Keratinocyte (primary cell): ENCODE measurements at regions not wholly inside any gene's neighbourhood (a gene's known extent, or its start where the extent isn't known, plus 50 kb on each side); places are given as distances from the start of the nearest gene placed in this dataset.

Experiments
- DNase-seq: peaks from one replicate; pipeline ENCODE4 v3.0.0-alpha.2; 2011; ENCODE audit warnings: low read depth, missing footprints, low spot score
- FAIRE-seq: peaks from 2 replicates; lab custom pipeline; 2011; peaks lifted over from hg19 to GRCh38; lab: Jason Lieb, UNC
- H2AFZ ChIP-seq: 2 replicates; pipeline ENCODE4 v1.6.0; 2012; ENCODE audit warnings: low read length, control low read depth, inconsistent platforms; ENCODE audit not compliant: control insufficient read depth
- H3K27ac ChIP-seq: 2 replicates; pipeline ENCODE4 v1.5.1; 2011; ENCODE audit warnings: low read length; ENCODE audit not compliant: control insufficient read depth, insufficient read depth
- H3K27me3 ChIP-seq: 3 replicates; pipeline ENCODE4 v1.6.0; 2011; ENCODE audit warnings: low read length; ENCODE audit not compliant: control insufficient read depth, insufficient read depth; ENCODE audit errors: extremely low read depth
- H3K36me3 ChIP-seq, 2 experiments: 2 replicates in 1 of 2; 3 replicates in 1 of 2; pipeline ENCODE4 v1.5.1; 2011; ENCODE audit warnings: low read length in 2 of 2, mild to moderate bottlenecking in 1 of 2; ENCODE audit not compliant: control insufficient read depth in 2 of 2, insufficient read depth in 2 of 2; ENCODE audit errors: extremely low read depth in 1 of 2
- H3K4me1 ChIP-seq: 3 replicates; pipeline ENCODE4 v1.5.1; 2011; ENCODE audit warnings: low read length; ENCODE audit not compliant: control insufficient read depth, insufficient read depth; ENCODE audit errors: extremely low read depth
- H3K4me2 ChIP-seq: 3 replicates; pipeline ENCODE4 v1.6.0; 2011; ENCODE audit warnings: low read depth, low read length; ENCODE audit not compliant: control insufficient read depth, insufficient read depth; ENCODE audit errors: extremely low read depth
- H3K4me3 ChIP-seq, 3 experiments: fragments of 200-600 bp in 1 of 3; sonication (generic) in 1 of 3; 2 replicates in 2 of 3; 3 replicates in 1 of 3; pipeline ENCODE4 v1.5.1; 2011 to 2016; ENCODE audit warnings: low read length in 3 of 3, mild to moderate bottlenecking in 3 of 3, control low read depth in 2 of 3, inconsistent platforms in 1 of 3, low read depth in 1 of 3, mixed read lengths in 1 of 3, mixed run types in 1 of 3, moderate library complexity in 1 of 3; ENCODE audit not compliant: control insufficient read depth in 2 of 3, insufficient read depth in 2 of 3; ENCODE audit errors: extremely low read depth in 1 of 3
- H3K79me2 ChIP-seq: 2 replicates; pipeline ENCODE4 v1.6.0; 2012; ENCODE audit warnings: low read length; ENCODE audit not compliant: control insufficient read depth, insufficient read depth
- H3K9ac ChIP-seq: 3 replicates; pipeline ENCODE4 v1.6.0; 2011; ENCODE audit warnings: low read length; ENCODE audit not compliant: control insufficient read depth, insufficient read depth; ENCODE audit errors: extremely low read depth
- H3K9me1 ChIP-seq: 3 replicates; pipeline ENCODE4 v1.6.0; 2011; ENCODE audit warnings: low read length; ENCODE audit not compliant: control insufficient read depth, insufficient read depth; ENCODE audit errors: extremely low read depth
- H3K9me3 ChIP-seq: 2 replicates; pipeline ENCODE4 v1.5.1; 2012; ENCODE audit warnings: low read depth, low read length; ENCODE audit not compliant: control insufficient read depth
- H4K20me1 ChIP-seq: 3 replicates; pipeline ENCODE4 v1.6.0; 2011; ENCODE audit warnings: low read length; ENCODE audit not compliant: control insufficient read depth, insufficient read depth; ENCODE audit errors: extremely low read depth
- CTCF ChIP-seq, 3 experiments: IDR thresholded peaks in 1 of 3; conservative IDR thresholded peaks in 1 of 3; optimal IDR thresholded peaks in 1 of 3; 2 replicates in 2 of 3; 3 replicates in 1 of 3; pipeline versions ENCODE3 to v1.5.1; 2011; ENCODE audit warnings: low read length in 3 of 3, mild to moderate bottlenecking in 3 of 3, moderate library complexity in 2 of 3, control low read depth in 1 of 3, inconsistent platforms in 1 of 3; ENCODE audit not compliant: insufficient read depth in 2 of 3; ENCODE audit errors: extremely low read depth in 1 of 3
- EZH2 ChIP-seq: IDR thresholded peaks from one replicate; pipeline ENCODE4 v1.6.1; 2012; ENCODE audit warnings: inconsistent platforms, mild to moderate bottlenecking, low read length, moderate library complexity
- dilution Hi-C: fragments of 300-500 bp; cut with MboI; formaldehyde crosslinking; loops from one replicate; pipeline ENCODE4 v1.7.0; 2020; ENCODE audit warnings: low sequenced_read_pairs; ENCODE audit not compliant: extremely low pct_ligation_motif_present

DNA sequence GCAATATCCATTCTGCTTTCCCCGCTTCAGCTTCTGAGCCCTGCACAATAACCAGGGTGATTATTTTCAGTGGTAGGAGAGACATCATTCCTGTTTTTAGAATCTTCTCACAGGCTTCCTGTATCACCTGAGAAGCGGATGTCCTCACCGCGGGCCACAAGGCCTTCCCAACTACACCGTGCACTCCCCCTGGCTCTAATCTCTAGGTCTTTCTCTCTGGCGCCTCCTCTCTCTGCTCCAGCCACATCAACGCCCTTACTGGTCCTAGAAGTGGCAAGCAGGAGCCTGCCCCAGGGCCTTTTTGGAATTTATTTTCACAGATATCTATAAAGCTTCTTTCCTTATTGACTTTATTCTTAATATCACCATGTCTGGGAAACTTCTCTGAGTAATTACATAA lies 675.2 kb upstream of the FRG1 start:
- H3K9me1 ChIP-seq, result no peaks in the 10 kb centered on the region
- dilution Hi-C loops, result no loop called here
- no peaks in the 10 kb centered on the region for H3K79me2 ChIP-seq
- H3K4me1 ChIP-seq, result no peaks in the 10 kb centered on the region
- no peak overlapping the region for H3K9ac ChIP-seq
- H3K27ac ChIP-seq, result no peak overlapping the region
- H3K9me3 ChIP-seq, result peaks cover 1% of the 10 kb centered on the region
- H3K36me3 ChIP-seq, result no peaks in the 10 kb centered on the region
- no peak overlapping the region for H2AFZ ChIP-seq
- H4K20me1 ChIP-seq, result no peaks in the 10 kb centered on the region
- TF ChIP-seq EZH2, result no peak
- TF ChIP-seq CTCF (optimal IDR thresholded peaks at IDR 0.05 in 1 of 3, IDR thresholded peaks at IDR 0.05 in 1 of 3, conservative IDR thresholded peaks at IDR 0.05 in 1 of 3; ENCODE audit: extremely low read depth in 1 of 3, insufficient read depth in 2 of 3, low read length in 3 of 3), result no peak
- no peaks in the 10 kb centered on the region for H3K27me3 ChIP-seq
- DNase-seq (no peak), FAIRE-seq (no peak)
- H3K4me2 ChIP-seq, result no peak overlapping the region
- no peak overlapping the region for H3K4me3 ChIP-seq

DNA sequence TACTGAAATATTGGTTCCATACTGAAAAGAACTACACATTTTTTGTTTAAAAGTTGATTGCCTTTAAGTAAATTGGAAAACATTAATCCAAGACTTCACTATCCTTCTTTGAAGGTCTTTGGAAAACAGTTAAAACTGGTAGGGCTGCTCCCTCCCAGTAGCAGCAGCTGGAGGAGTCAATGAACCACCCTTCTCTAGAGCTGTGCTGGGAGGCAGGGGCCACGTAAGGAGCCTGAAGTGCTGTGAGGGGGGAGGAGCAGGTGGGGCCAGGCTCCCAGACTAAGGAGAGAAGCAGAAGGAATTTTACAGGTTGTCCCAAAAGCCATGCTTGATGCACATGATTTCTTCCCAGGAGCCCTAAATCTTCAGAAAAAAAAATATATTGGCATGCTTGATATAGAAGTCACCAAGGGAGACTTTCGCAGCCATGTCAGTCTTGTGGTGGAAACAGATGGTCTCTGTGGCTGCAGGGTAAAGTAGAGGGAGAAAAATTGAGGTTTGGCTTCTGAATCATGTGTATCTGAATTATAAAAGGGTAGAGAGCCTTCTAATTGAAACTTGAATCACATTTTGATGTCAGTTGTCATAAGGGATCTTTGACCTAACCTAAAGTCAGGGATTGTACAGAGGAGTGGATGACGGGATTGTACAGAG lies 673.2 kb upstream of the FRG1 start:
- Histone ChIP-seq H3K9me1 (no peaks in the 10 kb centered on the region), H3K4me3 (no peak overlapping the region), H3K4me1 (no peaks in the 10 kb centered on the region), H4K20me1 (no peaks in the 10 kb centered on the region), H3K79me2 (no peaks in the 10 kb centered on the region), H3K9me3 (no peaks in the 10 kb centered on the region), H3K27me3 (no peaks in the 10 kb centered on the region), H3K27ac (no peak overlapping the region), H3K4me2 (no peak overlapping the region), H2AFZ (no peak overlapping the region), H3K36me3 (no peaks in the 10 kb centered on the region), H3K9ac (no peak overlapping the region)
- no peak for FAIRE-seq
- no peak for TF ChIP-seq CTCF (optimal IDR thresholded peaks at IDR 0.05 in 1 of 3, IDR thresholded peaks at IDR 0.05 in 1 of 3, conservative IDR thresholded peaks at IDR 0.05 in 1 of 3; ENCODE audit: extremely low read depth in 1 of 3, insufficient read depth in 2 of 3, low read length in 3 of 3)
- TF ChIP-seq EZH2, result no peak
- no peak for DNase-seq
- dilution Hi-C loops, result no loop called here
